ENCODE measurements at regions not wholly inside any gene's neighbourhood (a gene's known extent, or its start where the extent isn't known, plus 50 kb on each side); places are given as distances from the start of the nearest gene placed in this dataset.

DNA sequence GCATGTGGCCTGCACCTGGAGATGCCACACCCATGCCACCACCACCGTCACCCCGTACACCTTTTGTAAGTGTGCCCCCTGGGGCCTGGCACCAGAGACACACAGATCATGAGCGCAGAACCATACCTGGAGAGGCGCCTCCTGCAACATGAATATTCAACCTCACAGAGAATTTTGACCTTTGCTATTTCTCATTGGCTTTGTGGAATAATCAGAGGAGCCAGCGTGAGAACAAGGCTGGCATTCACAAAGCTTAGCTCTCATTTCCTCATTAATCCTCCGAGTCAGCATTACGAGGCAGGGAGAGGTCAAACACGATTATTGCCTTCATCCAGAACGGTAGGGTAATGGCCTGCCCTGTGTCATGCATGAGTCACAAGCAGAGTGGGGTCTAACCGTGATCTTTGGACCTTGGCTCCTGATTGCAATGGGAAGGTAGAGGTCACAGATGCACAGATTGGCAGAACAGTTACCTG lies 73.0 kb upstream of the POMGNT2 start:
- DNase-seq, result no peak

GRCh38 chr3:43177085-43177484 lies 71.2 kb upstream of the POMGNT2 start:
- no peak for DNase-seq

- DNase-seq, result peak; percentile 12
These were observed 70.8 kb upstream of the POMGNT2 start for GRCh38 chr3:43176666-43177065.

DNA sequence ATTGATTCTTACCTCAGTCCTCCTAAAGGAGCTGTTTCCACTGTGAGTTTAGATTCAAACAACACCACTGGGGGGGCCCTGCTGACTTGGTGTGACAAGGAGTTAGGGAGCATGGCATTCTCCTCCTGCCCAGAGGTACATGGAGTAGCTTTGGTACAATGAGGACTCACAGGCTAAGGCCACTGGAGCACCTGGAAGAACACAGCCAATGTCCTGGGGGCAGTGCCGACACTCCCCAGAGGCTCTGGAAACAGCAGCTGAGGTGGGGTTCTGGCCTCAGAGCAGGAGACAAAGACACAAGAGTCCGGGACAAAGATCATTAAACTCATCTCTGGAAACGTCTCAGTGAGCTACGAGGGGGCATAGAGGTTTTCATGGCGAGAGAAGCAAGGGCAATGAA lies 69.7 kb upstream of the POMGNT2 start:
- no peak for DNase-seq

DNA sequence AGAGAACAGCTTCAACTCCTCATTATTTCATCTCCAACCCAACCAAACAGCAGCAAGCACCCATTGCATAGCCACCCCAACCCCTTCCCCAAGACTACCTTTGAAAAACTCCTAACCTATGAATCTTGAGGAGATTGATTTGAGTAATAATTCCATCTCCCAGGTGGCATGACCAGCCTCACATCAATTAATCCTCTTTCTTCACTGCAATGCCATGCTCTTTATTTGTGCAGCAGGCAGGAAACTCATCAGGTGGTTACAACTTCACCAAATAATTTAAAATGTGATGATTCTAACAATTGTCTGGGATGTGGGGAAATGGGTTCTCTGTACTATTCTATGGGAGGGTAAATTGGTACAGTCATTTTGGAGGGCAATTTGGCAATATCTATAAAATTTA lies 68.1 kb upstream of the POMGNT2 start:
- DNase-seq, result no peak

- no peak for DNase-seq
These were observed 65.9 kb upstream of the POMGNT2 start for GRCh38 chr3:43171748-43172147.

DNA sequence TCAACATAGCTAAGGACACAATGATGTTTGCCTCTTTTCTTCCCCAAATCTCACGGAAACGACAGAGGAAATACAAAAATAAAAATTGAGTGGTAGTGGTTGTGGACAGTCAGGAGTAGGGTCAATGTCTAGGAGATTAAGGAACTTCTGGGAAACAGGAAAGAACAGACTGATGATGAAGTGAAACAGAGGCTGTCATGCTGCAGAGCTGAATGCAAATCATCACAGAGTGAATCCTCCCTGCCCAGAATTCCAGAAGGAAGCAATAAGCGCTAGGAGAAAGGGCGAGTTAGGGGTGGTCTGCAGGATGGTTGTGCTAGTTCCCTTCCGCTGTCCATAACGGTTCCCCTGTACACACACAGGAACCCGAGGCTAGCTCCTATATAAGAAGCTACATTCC lies 64.7 kb upstream of the POMGNT2 start:
- no peak for DNase-seq

GRCh38 chr3:43169987-43170386 lies 64.1 kb upstream of the POMGNT2 start:
- DNase-seq, result no peak

DNA sequence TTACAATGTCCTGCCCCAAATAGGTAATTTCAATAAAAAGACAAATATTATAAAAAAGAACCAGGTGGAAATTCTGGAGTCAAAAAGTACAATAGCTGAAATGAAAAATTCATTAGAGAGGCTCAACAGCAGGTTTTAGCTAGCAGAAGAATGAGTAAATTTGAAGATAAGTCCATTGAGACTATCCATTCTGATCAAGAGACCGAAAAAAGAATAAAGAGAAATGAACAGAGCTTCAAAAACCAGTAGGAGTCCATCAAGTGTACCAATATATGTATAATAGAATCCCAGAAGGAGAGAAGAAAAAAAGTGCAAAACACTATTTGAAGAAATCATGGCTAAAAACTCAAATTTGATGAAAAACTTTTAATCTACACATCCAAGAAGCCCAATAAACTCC lies 60.5 kb upstream of the POMGNT2 start:
- no peak for DNase-seq

DNA sequence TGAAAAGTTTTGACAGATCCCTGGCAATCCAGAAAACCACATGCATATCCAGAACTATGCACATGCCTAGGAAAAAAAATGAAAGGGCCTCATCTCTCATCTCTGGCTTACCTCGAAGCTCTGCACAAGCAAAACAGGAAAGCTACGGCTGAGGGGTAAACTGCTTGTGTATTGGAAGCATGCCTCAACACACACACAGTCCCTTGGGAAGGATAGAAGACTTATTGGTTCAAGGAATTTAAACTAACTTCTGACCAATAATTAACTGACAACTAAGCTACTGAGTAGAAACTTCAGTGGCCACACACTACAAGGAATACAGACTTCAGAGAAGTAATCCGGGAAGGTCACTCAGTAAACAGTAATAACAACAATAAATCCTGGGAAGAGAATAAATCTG lies 59.9 kb upstream of the POMGNT2 start:
- DNase-seq, result no peak

GRCh38 chr3:43163895-43164493 lies 58.1 kb upstream of the POMGNT2 start:
- no peak for DNase-seq

- DNase-seq, result peak; percentile 10
These were observed 56.6 kb upstream of the POMGNT2 start for GRCh38 chr3:43162230-43163084.

DNA sequence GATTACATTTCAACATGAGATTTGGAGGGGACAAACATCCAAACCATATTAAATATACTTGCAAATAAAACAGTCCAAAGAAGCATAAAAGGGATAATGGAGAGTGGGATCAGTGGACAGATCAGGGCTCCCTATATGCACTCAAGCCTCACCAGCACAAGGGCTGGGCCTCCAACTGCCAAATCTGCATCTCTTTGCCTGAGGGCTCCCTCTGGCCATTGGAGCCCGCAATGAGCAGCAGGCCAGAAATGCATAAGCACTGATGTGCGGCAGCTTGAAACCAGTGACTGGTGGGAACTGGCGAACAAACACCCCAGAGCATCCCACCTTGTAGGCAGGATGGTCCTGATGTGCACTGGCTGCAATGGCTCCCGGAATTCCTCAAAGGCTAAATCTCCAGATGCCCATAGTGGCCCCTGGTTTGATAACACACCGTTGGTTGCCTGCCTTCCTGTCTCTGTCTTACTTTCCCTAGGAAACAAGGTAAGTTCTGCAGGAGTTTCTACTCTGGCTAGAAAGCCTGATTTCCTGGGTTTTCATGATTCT lies 55.9 kb upstream of the POMGNT2 start:
- DNase-seq, result no peak

GRCh38 chr3:43160664-43161063 lies 54.8 kb upstream of the POMGNT2 start:
- no peak for DNase-seq

DNA sequence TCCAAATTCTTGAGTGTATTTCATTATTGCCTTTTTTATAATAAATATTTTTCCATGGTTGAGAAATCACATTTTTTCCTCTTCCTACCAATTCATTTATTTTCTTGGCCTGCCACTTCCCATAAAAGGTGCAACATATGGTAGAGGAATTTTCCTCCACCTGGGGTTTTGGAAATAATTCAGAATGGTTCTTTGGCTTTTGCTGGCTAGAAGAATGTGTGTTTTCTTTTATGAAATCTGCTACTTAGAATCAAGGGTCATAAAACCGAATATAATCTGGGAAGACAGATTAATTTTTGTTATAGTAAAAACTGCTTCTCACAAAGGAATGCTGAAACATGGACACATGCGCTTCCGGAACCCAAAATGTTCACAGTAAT lies 54.0 kb upstream of the POMGNT2 start:
- no peak for DNase-seq

GRCh38 chr3:43159131-43159875 lies 53.4 kb upstream of the POMGNT2 start:
- no peak for DNase-seq

- no peak for DNase-seq
These were observed 51.1 kb upstream of the POMGNT2 start for GRCh38 chr3:43156812-43157455.

GRCh38 chr3:43155464-43156121 lies 49.7 kb upstream of the POMGNT2 start:
- no peak for DNase-seq
